GM12878 (cell line): ENCODE measurements at regions not wholly inside any gene's neighbourhood (a gene's known extent, or its start where the extent isn't known, plus 50 kb on each side); places are given as distances from the start of the nearest gene placed in this dataset.

Experiments used
- ATAC-seq: fragments of 200-7000 bp; cut with Tn5 transposase; 3 replicates; pipeline ENCODE4 v1.9.1; 2020; ENCODE audit warnings: mild to moderate bottlenecking, moderate library complexity
- BruUV-seq: library from RNA; stranded (reverse); fragments of 400-500 nt; replicated peaks from 2 replicates; lab custom pipeline; 2021; lab: Mats Ljungman, UMichigan
- CTCF ChIA-PET: fragments of 300-600 bp; sonication (Branson Sonifier 250); formaldehyde crosslinking; extraction: SDS; loops from one replicate; lab custom pipeline; 2021; ENCODE audit warnings: inconsistent platforms; lab: Yijun Ruan, JAX
- POLR2A ChIA-PET: fragments of 350-600 bp; formaldehyde crosslinking; extraction: SDS; loops from one replicate; lab custom pipeline; 2021; ENCODE audit warnings: inconsistent platforms; lab: Charles Lee
- RAD21 ChIA-PET: fragments of 300-600 bp; sonication (Branson Sonifier 250); formaldehyde crosslinking; loops from one replicate; lab custom pipeline; 2023; ENCODE audit warnings: antibody characterized with exemption; ENCODE audit not compliant: unreplicated experiment; lab: Charles Lee
- SMC1A ChIA-PET: fragments of 300-600 bp; sonication (Branson Sonifier 250); formaldehyde crosslinking; loops from one replicate; lab custom pipeline; 2023; ENCODE audit not compliant: unreplicated experiment, uncharacterized antibody; lab: Charles Lee
- DNase-seq: peaks from one replicate; pipeline ENCODE4 v3.0.0-alpha.2; 2011; ENCODE audit warnings: low read depth, low spot score
- FAIRE-seq: peaks from 3 replicates; lab custom pipeline; 2011; peaks lifted over from hg19 to GRCh38; lab: Jason Lieb, UNC
- H2AFZ ChIP-seq: 2 replicates; pipeline ENCODE4 v1.6.0; 2011; ENCODE audit warnings: low read depth, low read length, control low read depth; ENCODE audit not compliant: control insufficient read depth
- H3K27ac ChIP-seq: 2 replicates; pipeline ENCODE4 v1.5.1; 2011; ENCODE audit warnings: control low read depth; ENCODE audit not compliant: control insufficient read depth, insufficient read depth
- H3K27me3 ChIP-seq, 2 experiments: replicated peaks in 1 of 2; 2 replicates each; pipeline versions ENCODE4 v1.6.0 to v1.6.1; 2011; ENCODE audit warnings: low read length in 1 of 2; ENCODE audit not compliant: control insufficient read depth in 2 of 2, insufficient read depth in 2 of 2
- H3K36me3 ChIP-seq, 2 experiments: 2 replicates each; pipeline ENCODE4 v1.5.1; 2011; ENCODE audit warnings: low read length in 1 of 2; ENCODE audit not compliant: control insufficient read depth in 2 of 2, insufficient read depth in 2 of 2
- H3K4me1 ChIP-seq: 2 replicates; pipeline ENCODE4 v1.6.1; 2011; ENCODE audit warnings: mild to moderate bottlenecking, low read length, moderate library complexity, mixed read lengths; ENCODE audit not compliant: control insufficient read depth, insufficient read depth
- H3K4me2 ChIP-seq: 2 replicates; pipeline ENCODE4 v1.6.0; 2011; ENCODE audit warnings: control low read depth; ENCODE audit not compliant: control insufficient read depth, insufficient read depth
- H3K4me3 ChIP-seq: fragments of 200-600 bp; sonication (generic); 2 replicates; pipeline ENCODE4 v1.5.1; 2016
- H3K79me2 ChIP-seq: 2 replicates; pipeline ENCODE4 v1.6.0; 2011; ENCODE audit warnings: low read length; ENCODE audit not compliant: control insufficient read depth, insufficient read depth
- H3K9ac ChIP-seq: 2 replicates; pipeline ENCODE4 v1.8.0; 2011; ENCODE audit warnings: low read length, control low read depth, mixed read lengths; ENCODE audit not compliant: control insufficient read depth, insufficient read depth
- H3K9me3 ChIP-seq: replicated peaks from 3 replicates; pipeline ENCODE4 v1.5.1; 2011; ENCODE audit warnings: mild to moderate bottlenecking, low read length; ENCODE audit not compliant: control insufficient read depth, insufficient read depth
- H4K20me1 ChIP-seq: 2 replicates; pipeline ENCODE4 v1.6.0; 2011; ENCODE audit not compliant: control insufficient read depth, insufficient read depth
- CHD4 ChIP-seq: fragments of 200-600 bp; sonication (generic); IDR thresholded peaks from 2 replicates; pipeline ENCODE4 v1.6.1; 2016; ENCODE audit warnings: mild to moderate bottlenecking
- CREB1 ChIP-seq: IDR thresholded peaks from 2 replicates; pipeline ENCODE4 v1.6.1; 2012; ENCODE audit warnings: low read depth, mild to moderate bottlenecking, inconsistent platforms
- KLF5 ChIP-seq: fragments of 450-650 bp; IDR thresholded peaks from 2 replicates; pipeline ENCODE4 v1.6.1; 2014; ENCODE audit warnings: mild to moderate bottlenecking; ENCODE audit not compliant: partially characterized antibody
- LARP7 ChIP-seq: fragments of 450-650 bp; IDR thresholded peaks from 2 replicates; pipeline ENCODE4 v1.6.1; 2017; ENCODE audit warnings: mild to moderate bottlenecking
- NFIC ChIP-seq: IDR thresholded peaks from 2 replicates; pipeline ENCODE4 v1.6.1; 2012; ENCODE audit warnings: low read depth, mild to moderate bottlenecking, inconsistent platforms, low read length, moderate library complexity
- NR2F1 ChIP-seq: fragments of 450-650 bp; conservative IDR thresholded peaks from 2 replicates; pipeline ENCODE4 v1.6.1; 2017; ENCODE audit warnings: mild to moderate bottlenecking
- PAX5 ChIP-seq: IDR thresholded peaks from 2 replicates; pipeline ENCODE4 v1.6.1; 2011; ENCODE audit warnings: low read depth, low read length, borderline replicate concordance
- ZNF24 ChIP-seq: fragments of 450-650 bp; IDR thresholded peaks from 2 replicates; pipeline ENCODE4 v1.6.1; 2017; ENCODE audit warnings: antibody characterized with exemption, mild to moderate bottlenecking
- WGBS: methylation state at CpG from one replicate; pipeline ENCODE4 v1.1.6; 2016; ENCODE audit warnings: low lambda C conversion rate; ENCODE audit not compliant: insufficient replicate concordance, insufficient coverage; ENCODE audit errors: missing lambda C conversion rate; 5-methylcytosine and 5-hydroxymethylcytosine counted together
- in situ Hi-C: fragments of 300-500 bp; cut with MboI; formaldehyde crosslinking; loops from 9 replicates; pipeline ENCODE4 v1.14.3; 2018; ENCODE audit warnings: mixed read lengths
- intact Hi-C: fragments of 100-400 bp; cut with micrococcal nuclease; formaldehyde crosslinking; loops from one replicate; pipeline ENCODE4 v1.14.2; 2022; ENCODE audit not compliant: unreplicated experiment
- TF ChIP-seq, protein P1 (sequence below): IDR thresholded peaks from 2 replicates; pipeline ENCODE4 v1.6.1; 2011; ENCODE audit warnings: low read depth, low read length, improper control_type of control experiment, borderline replicate concordance
- TF ChIP-seq, protein P2 (sequence below): IDR thresholded peaks from 2 replicates; pipeline ENCODE4 v1.6.1; 2011; ENCODE audit warnings: mild to moderate bottlenecking, low read depth, low read length, moderate library complexity; ENCODE audit not compliant: insufficient replicate concordance
- TF ChIP-seq, protein P3 (sequence below): fragments of 450-650 bp; IDR thresholded peaks from 2 replicates; pipeline ENCODE4 v1.6.1; 2017; ENCODE audit warnings: antibody characterized with exemption, mild to moderate bottlenecking, moderate library complexity
- TF ChIP-seq, protein P4 (sequence below): fragments of 450-650 bp; formaldehyde crosslinking; IDR thresholded peaks from 2 replicates; pipeline ENCODE4 v1.4.0; 2020; ENCODE audit warnings: mild to moderate bottlenecking, moderate library complexity
- TF ChIP-seq, protein P5 (sequence below): fragments of 450-650 bp; IDR thresholded peaks from 2 replicates; pipeline ENCODE4 v1.6.1; 2016; ENCODE audit warnings: mild to moderate bottlenecking

DNA sequence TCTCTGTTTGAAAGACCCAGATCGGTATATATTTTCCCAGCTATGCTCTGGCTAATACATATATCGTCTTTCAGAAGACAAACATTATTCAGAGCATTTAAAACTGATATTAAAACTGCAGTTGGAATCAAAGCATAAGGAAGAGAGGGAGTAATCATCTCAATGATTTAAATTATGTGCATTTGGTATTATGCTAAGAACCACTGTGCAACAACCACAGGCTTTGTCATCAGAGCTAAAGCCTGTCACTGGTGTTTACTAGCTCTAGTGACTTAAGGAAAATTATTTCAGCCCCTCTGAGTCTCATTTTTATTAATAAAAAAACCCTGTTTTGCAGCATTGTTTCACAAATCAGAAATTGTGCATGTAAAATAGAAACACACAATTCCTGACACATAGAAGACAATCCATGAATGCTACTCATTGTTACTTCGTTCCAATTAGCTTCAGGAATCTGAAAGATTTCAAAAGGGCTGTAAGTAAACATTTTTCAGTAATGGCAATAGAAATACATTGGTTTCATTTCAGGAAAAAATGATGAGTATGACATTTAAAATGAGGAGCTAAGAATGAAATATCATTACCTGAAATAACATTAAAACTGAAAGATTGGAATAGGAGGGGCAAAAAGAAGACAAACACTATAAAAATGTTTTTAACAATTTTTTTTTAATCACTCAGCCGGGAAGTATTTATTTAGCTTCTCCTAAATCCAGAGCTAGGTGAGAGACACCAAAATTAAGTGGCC lies 136.5 kb upstream of the ADAMTS18 start:
- Histone ChIP-seq H4K20me1 (no peaks in the 10 kb centered on the region), H3K4me2 (no peak overlapping the region), H3K36me3 (no peaks in the 10 kb centered on the region), H3K9ac (no peak overlapping the region), H3K27me3 (no peaks in the 10 kb centered on the region; a peak in 1 of 4 replicates), H3K79me2 (no peaks in the 10 kb centered on the region), H3K27ac (no peak overlapping the region), H3K9me3 (no peaks in the 10 kb centered on the region), H3K4me1 (no peaks in the 10 kb centered on the region), H2AFZ (no peak overlapping the region), H3K4me3 (no peak overlapping the region)
- RAD21 ChIA-PET = no interaction called here
- SMC1A ChIA-PET = interaction anchor here (1.1 kb wide), 1 partner anchor 11 kb away, joined by 4 read pairs; no protein-coding TSS in a partner anchor
- POLR2A ChIA-PET = no interaction called here
- 7% methylated on average over 4 of the region's 4 CpGs for WGBS
- DNase-seq (no peak), FAIRE-seq (no peak), ATAC-seq (no peak)
- in situ Hi-C loops = no loop called here
- intact Hi-C loops = no loop called here
- CTCF ChIA-PET = interaction anchor here (1.4 to 2.5 kb wide), 4 partner anchors 11 to 335 kb away, joined by 3 to 6 read pairs (median 4); no protein-coding TSS in a partner anchor
- BruUV-seq = no TSS peak
- TF ChIP-seq NR2F1 = no peak
- TF ChIP-seq NFIC = no peak
- TF ChIP-seq LARP7 = no peak
- TF ChIP-seq PAX5 = no peak
- TF ChIP-seq, protein P1, sequence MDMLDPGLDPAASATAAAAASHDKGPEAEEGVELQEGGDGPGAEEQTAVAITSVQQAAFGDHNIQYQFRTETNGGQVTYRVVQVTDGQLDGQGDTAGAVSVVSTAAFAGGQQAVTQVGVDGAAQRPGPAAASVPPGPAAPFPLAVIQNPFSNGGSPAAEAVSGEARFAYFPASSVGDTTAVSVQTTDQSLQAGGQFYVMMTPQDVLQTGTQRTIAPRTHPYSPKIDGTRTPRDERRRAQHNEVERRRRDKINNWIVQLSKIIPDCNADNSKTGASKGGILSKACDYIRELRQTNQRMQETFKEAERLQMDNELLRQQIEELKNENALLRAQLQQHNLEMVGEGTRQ = no peak
- TF ChIP-seq CHD4 = no peak
- TF ChIP-seq KLF5 = no peak
- TF ChIP-seq, protein P2, sequence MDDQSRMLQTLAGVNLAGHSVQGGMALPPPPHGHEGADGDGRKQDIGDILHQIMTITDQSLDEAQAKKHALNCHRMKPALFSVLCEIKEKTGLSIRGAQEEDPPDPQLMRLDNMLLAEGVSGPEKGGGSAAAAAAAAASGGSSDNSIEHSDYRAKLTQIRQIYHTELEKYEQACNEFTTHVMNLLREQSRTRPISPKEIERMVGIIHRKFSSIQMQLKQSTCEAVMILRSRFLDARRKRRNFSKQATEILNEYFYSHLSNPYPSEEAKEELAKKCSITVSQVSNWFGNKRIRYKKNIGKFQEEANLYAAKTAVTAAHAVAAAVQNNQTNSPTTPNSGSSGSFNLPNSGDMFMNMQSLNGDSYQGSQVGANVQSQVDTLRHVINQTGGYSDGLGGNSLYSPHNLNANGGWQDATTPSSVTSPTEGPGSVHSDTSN = no peak
- TF ChIP-seq, protein P3, sequence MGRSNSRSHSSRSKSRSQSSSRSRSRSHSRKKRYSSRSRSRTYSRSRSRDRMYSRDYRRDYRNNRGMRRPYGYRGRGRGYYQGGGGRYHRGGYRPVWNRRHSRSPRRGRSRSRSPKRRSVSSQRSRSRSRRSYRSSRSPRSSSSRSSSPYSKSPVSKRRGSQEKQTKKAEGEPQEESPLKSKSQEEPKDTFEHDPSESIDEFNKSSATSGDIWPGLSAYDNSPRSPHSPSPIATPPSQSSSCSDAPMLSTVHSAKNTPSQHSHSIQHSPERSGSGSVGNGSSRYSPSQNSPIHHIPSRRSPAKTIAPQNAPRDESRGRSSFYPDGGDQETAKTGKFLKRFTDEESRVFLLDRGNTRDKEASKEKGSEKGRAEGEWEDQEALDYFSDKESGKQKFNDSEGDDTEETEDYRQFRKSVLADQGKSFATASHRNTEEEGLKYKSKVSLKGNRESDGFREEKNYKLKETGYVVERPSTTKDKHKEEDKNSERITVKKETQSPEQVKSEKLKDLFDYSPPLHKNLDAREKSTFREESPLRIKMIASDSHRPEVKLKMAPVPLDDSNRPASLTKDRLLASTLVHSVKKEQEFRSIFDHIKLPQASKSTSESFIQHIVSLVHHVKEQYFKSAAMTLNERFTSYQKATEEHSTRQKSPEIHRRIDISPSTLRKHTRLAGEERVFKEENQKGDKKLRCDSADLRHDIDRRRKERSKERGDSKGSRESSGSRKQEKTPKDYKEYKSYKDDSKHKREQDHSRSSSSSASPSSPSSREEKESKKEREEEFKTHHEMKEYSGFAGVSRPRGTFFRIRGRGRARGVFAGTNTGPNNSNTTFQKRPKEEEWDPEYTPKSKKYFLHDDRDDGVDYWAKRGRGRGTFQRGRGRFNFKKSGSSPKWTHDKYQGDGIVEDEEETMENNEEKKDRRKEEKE = no peak
- TF ChIP-seq CREB1 = no peak
- TF ChIP-seq, protein P4, sequence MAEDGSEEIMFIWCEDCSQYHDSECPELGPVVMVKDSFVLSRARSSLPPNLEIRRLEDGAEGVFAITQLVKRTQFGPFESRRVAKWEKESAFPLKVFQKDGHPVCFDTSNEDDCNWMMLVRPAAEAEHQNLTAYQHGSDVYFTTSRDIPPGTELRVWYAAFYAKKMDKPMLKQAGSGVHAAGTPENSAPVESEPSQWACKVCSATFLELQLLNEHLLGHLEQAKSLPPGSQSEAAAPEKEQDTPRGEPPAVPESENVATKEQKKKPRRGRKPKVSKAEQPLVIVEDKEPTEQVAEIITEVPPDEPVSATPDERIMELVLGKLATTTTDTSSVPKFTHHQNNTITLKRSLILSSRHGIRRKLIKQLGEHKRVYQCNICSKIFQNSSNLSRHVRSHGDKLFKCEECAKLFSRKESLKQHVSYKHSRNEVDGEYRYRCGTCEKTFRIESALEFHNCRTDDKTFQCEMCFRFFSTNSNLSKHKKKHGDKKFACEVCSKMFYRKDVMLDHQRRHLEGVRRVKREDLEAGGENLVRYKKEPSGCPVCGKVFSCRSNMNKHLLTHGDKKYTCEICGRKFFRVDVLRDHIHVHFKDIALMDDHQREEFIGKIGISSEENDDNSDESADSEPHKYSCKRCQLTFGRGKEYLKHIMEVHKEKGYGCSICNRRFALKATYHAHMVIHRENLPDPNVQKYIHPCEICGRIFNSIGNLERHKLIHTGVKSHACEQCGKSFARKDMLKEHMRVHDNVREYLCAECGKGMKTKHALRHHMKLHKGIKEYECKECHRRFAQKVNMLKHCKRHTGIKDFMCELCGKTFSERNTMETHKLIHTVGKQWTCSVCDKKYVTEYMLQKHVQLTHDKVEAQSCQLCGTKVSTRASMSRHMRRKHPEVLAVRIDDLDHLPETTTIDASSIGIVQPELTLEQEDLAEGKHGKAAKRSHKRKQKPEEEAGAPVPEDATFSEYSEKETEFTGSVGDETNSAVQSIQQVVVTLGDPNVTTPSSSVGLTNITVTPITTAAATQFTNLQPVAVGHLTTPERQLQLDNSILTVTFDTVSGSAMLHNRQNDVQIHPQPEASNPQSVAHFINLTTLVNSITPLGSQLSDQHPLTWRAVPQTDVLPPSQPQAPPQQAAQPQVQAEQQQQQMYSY = no peak
- TF ChIP-seq, protein P5, sequence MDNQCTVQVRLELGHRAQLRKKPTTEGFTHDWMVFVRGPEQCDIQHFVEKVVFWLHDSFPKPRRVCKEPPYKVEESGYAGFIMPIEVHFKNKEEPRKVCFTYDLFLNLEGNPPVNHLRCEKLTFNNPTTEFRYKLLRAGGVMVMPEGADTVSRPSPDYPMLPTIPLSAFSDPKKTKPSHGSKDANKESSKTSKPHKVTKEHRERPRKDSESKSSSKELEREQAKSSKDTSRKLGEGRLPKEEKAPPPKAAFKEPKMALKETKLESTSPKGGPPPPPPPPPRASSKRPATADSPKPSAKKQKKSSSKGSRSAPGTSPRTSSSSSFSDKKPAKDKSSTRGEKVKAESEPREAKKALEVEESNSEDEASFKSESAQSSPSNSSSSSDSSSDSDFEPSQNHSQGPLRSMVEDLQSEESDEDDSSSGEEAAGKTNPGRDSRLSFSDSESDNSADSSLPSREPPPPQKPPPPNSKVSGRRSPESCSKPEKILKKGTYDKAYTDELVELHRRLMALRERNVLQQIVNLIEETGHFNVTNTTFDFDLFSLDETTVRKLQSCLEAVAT = no peak
- no peak for TF ChIP-seq ZNF24
